Endothelial cell of hepatic sinusoid (primary cell): ENCODE measurements at regions not wholly inside any gene's neighbourhood (a gene's known extent, or its start where the extent isn't known, plus 50 kb on each side); places are given as distances from the start of the nearest gene placed in this dataset.
"Not testable (repeated sequence)": the region's sequence is repeated elsewhere in the genome, so short reads cannot be mapped to it uniquely, and the experiment has no call there.

Experiments used
- in situ Hi-C: cut with HindIII; loops from 2 replicates; pipeline ENCODE4 v1.10.0; 2017; ENCODE audit warnings: low sequenced_read_pairs

- in situ Hi-C loops: no loop called here
Measured at GRCh38 chr16:58821886-58822285, 87.8 kb upstream of the GOT2 start.

- in situ Hi-C loops: no loop called here
Measured at GRCh38 chr16:58820411-58820810, 86.3 kb upstream of the GOT2 start.

- in situ Hi-C loops: no loop called here
Measured at GRCh38 chr16:58815181-58815888, 81.2 kb upstream of the GOT2 start.

GRCh38 chr16:58814348-58814801, 80.3 kb upstream of the GOT2 start:
- in situ Hi-C loops: no loop called here

GRCh38 chr16:58809213-58809612, 75.1 kb upstream of the GOT2 start:
- in situ Hi-C loops: no loop called here

GRCh38 chr16:58807276-58807675, 73.2 kb upstream of the GOT2 start:
- in situ Hi-C loops: no loop called here

- in situ Hi-C loops: no loop called here
Measured at GRCh38 chr16:58801838-58802237, 67.7 kb upstream of the GOT2 start.

- in situ Hi-C loops: no loop called here
Measured at GRCh38 chr16:58797137-58797801, 63.2 kb upstream of the GOT2 start.

- in situ Hi-C loops: no loop called here
Measured at GRCh38 chr16:58793366-58793765, 59.2 kb upstream of the GOT2 start.

- in situ Hi-C loops: no loop called here
Measured at GRCh38 chr16:58792188-58792587, 58.1 kb upstream of the GOT2 start.

- in situ Hi-C loops: not testable (repeated sequence)
Measured at GRCh38 chr16:58790816-58791557, 56.9 kb upstream of the GOT2 start.

GRCh38 chr16:58789351-58789750, 55.2 kb upstream of the GOT2 start:
- in situ Hi-C loops: no loop called here
